SK-MEL-5 (cell line): ENCODE measurements at regions not wholly inside any gene's neighbourhood (a gene's known extent, or its start where the extent isn't known, plus 50 kb on each side); places are given as distances from the start of the nearest gene placed in this dataset.
A peak's percentile ranks its signal among the peaks of the same experiment; 100 is the strongest.

Source experiments
- DNase-seq: peaks from one replicate; pipeline ENCODE4 v3.0.0-alpha.2; 2016; ENCODE audit warnings: low read depth, low spot score
- in situ Hi-C: cut with HindIII; loops from 2 replicates; pipeline ENCODE4 v1.10.0; 2016; ENCODE audit warnings: low sequenced_read_pairs, high pct_unique_total_duplicates, low pct_unique_long_range_greater_than_20kb

GRCh38 chr13:89279374-89279773, 1608.2 kb downstream of the SLITRK5 start:
- in situ Hi-C loops, result no loop called here
- DNase-seq, result no peak

GRCh38 chr13:89281331-89281730, 1610.2 kb downstream of the SLITRK5 start:
- in situ Hi-C loops, result no loop called here
- DNase-seq, result no peak

GRCh38 chr13:89282241-89282640, 1611.1 kb downstream of the SLITRK5 start:
- DNase-seq, result no peak
- in situ Hi-C loops, result no loop called here

GRCh38 chr13:89287381-89287780, 1616.2 kb downstream of the SLITRK5 start:
- DNase-seq, result no peak
- in situ Hi-C loops, result no loop called here

- DNase-seq, result no peak
- in situ Hi-C loops, result no loop called here
These were observed 1623.1 kb downstream of the SLITRK5 start for GRCh38 chr13:89294115-89294867.

- in situ Hi-C loops, result no loop called here
- DNase-seq, result no peak
These were observed 1636.1 kb downstream of the SLITRK5 start for GRCh38 chr13:89307278-89307677.

GRCh38 chr13:89310943-89311672, 1639.9 kb downstream of the SLITRK5 start:
- no peak for DNase-seq
- in situ Hi-C loops, result no loop called here

GRCh38 chr13:89315287-89315686, 1644.1 kb downstream of the SLITRK5 start:
- DNase-seq, result peak; percentile 22
- in situ Hi-C loops, result no loop called here

- in situ Hi-C loops, result no loop called here
- no peak for DNase-seq
These were observed 1651.3 kb downstream of the SLITRK5 start for GRCh38 chr13:89322466-89322865.

- DNase-seq, result no peak
These were observed 1653.4 kb downstream of the SLITRK5 start for GRCh38 chr13:89324582-89324981.

GRCh38 chr13:89343165-89343564, 1672.0 kb downstream of the SLITRK5 start:
- in situ Hi-C loops, result no loop called here
- DNase-seq, result no peak

More at GRCh38 chr13:89324582-89324981, 1653.4 kb downstream of the SLITRK5 start:
- in situ Hi-C loops, result no loop called here

- DNase-seq, result no peak
- in situ Hi-C loops, result no loop called here
These were observed 1681.2 kb downstream of the SLITRK5 start for GRCh38 chr13:89352384-89352783.

GRCh38 chr13:89361909-89362308, 1690.7 kb downstream of the SLITRK5 start:
- DNase-seq, result peak; percentile 49
- in situ Hi-C loops, result no loop called here

- in situ Hi-C loops, result no loop called here
These were observed 1692.0 kb downstream of the SLITRK5 start for GRCh38 chr13:89363144-89363543.

GRCh38 chr13:89372193-89372592, 1701.0 kb downstream of the SLITRK5 start:
- in situ Hi-C loops, result no loop called here
- no peak for DNase-seq

More at GRCh38 chr13:89363144-89363543, 1692.0 kb downstream of the SLITRK5 start:
- no peak for DNase-seq

- in situ Hi-C loops, result no loop called here
- no peak for DNase-seq
These were observed 1704.7 kb downstream of the SLITRK5 start for GRCh38 chr13:89375839-89376238.

GRCh38 chr13:89380101-89380500, 1708.9 kb downstream of the SLITRK5 start:
- no peak for DNase-seq

GRCh38 chr13:89382981-89383380, 1711.8 kb downstream of the SLITRK5 start:
- DNase-seq, result no peak
- in situ Hi-C loops, result no loop called here

More at GRCh38 chr13:89380101-89380500, 1708.9 kb downstream of the SLITRK5 start:
- in situ Hi-C loops, result no loop called here

GRCh38 chr13:89383891-89384290, 1712.7 kb downstream of the SLITRK5 start:
- no peak for DNase-seq

More at GRCh38 chr13:89383891-89384290, 1712.7 kb downstream of the SLITRK5 start:
- in situ Hi-C loops, result no loop called here
